Activated CD8-positive, alpha-beta memory T cell treated with anti-CD3 and anti-CD28 coated beads, Interleukin-2, amount 50 U/mL, for 24 hours (primary cell): ENCODE measurements at regions not wholly inside any gene's neighbourhood (a gene's known extent, or its start where the extent isn't known, plus 50 kb on each side); places are given as distances from the start of the nearest gene placed in this dataset.
"Not testable (repeated sequence)": the region's sequence is repeated elsewhere in the genome, so short reads cannot be mapped to it uniquely, and the experiment has no call there.

ENCODE experiments used
- DNase-seq: peaks from one replicate; pipeline ENCODE4 v3.0.0-alpha.2; 2020; ENCODE audit errors: extremely low read depth

- DNase-seq: no peak
These were observed 543.2 kb upstream of the SGO1 start for GRCh38 chr3:20729185-20729584.

DNA sequence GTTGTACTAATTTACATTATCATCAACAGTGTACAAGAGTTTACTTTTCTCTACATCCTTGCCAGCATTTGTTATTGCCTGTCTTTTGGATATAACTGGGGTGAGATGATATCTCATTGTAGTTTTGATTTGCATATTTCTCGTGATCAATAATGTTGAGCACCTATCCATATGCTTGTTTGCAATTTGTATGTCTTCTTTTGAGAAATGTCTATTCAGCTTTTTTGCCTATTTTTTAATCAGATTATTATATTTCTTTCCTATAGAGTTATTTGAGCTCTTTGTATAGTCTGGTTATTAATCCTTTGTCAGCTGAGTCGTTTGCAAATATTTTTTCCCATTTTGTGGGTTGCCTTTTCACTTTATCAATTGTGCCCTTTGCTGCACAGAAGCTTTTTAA lies 540.8 kb upstream of the SGO1 start:
- DNase-seq: no peak

- no peak for DNase-seq
These were observed 538.2 kb upstream of the SGO1 start for GRCh38 chr3:20724241-20724640.

DNA sequence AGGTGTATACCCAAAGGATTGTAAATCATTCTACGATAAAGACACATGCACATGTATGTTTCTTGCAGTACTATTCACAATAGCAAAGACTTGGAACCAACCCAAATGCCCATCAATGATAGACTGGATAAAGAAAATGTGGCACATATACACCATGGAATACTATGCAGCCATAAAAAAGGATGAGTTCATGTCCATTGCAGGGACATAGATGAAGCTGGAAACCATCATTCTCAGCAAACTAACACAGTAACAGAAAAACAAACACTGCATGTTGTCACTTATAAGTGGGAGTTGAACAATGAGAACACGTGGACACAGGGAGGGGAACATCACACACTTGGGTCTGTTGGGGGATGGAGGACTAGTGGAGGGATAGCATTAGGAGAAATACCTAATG lies 530.4 kb upstream of the SGO1 start:
- not testable (repeated sequence) for DNase-seq

GRCh38 chr3:20701641-20702040 lies 515.6 kb upstream of the SGO1 start:
- no peak for DNase-seq

DNA sequence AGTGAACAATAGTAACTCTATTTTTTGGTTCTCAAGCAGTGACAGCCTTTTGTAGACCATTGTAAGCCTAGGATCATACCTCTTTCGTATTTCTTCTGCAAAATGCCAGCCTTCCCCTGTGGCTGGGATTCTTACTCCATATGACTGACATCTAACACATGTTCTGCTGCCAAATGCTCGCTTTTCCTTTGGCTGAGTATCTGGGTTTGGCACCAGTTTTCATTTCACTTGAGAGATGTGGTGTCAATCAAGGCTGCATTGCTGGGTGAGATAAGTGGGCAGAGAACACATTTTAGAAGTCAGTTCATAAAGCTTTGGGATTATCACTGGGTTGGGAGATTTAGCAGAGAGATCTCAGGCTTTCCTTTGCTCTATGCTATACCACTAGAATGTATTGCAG lies 514.7 kb upstream of the SGO1 start:
- no peak for DNase-seq

- no peak for DNase-seq
These were observed 512.9 kb upstream of the SGO1 start for GRCh38 chr3:20698896-20699295.

GRCh38 chr3:20696388-20697150 lies 510.6 kb upstream of the SGO1 start:
- DNase-seq: no peak

- DNase-seq: no peak
These were observed 506.7 kb upstream of the SGO1 start for GRCh38 chr3:20692675-20693074.

DNA sequence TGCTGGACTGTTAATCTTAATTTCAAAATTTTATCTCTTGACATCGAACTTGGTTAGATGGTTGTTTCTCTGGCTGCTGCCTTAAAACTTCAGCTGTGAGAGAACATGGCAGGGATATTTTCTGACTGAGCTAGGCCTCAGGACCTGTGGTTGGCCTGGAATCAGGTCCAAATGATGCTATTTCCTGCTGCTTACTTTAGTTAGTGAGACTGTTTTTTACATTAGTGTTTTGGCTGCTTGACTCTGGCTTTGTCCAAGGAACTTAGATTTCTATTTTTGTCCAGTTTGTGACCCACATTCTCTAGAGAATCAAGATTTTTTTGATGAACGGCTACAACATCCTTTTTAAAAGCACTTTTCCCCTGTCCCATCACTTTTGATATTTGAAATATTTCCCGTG lies 497.9 kb upstream of the SGO1 start:
- no peak for DNase-seq

DNA sequence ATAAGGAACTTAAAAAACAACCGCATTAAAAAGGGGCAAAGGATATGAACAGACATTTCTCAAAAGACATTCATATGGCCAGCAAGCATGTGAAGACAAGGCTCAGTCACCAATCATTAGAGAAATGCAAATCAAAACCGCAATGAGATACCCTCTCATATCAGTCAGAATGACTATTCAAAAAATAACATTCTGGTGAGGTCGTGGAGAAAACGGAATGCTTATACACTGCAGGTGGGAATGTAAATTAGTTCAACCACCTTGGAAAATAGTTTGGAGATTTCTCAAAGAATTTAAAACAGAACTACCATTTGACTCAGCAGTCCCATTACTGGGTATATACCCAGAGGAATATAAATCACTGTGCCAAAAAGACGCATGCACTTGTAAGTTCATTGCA lies 496.6 kb upstream of the SGO1 start:
- DNase-seq: no peak

DNA sequence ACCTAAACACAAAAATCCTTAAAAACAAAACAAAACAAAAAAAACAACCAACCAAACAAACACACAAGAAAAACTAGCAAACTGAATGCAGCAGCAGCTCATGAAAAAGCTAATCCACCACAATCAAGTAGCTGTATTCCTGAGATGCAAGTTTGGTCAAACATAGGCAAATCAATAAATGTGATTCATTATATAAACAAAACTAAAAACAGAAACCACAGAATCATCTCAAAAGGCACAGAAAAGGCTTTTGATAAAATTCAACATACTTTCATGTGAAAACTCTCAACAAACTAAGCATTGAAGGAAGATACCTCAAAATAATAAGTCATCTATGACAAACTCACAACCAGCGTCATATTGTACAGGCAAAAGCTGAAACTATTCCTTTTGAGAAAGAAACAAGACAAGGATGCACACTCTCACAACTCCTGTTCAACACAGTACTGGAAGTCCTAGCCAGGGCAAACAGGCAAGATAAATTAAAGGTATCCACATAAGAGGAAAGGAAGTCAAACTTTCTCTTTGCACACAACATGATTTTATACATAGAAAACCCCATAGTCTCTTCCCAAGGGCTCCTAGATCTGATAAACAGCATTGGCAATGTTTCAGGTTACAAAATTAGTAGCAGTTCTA lies 495.1 kb upstream of the SGO1 start:
- DNase-seq: no peak

DNA sequence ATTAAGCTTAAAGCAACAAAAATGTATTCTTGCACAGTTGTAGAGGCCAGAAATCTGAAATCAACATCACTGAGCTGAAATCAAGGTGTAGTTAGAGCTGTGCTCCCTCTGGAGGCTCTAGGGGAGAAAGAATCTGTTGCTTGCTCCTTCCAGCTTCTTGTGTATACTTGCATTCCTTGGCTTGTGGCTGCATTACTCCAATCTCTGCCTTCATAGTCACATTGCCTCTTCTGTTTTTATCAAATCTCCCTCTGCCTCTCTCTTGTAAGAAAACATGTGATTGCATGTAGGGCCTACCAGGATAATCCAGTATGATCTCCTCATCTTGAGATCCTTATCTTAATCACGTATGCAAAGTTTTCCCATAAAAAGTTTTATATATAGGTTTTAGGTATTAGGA lies 487.9 kb upstream of the SGO1 start:
- DNase-seq: no peak

GRCh38 chr3:20669675-20670074 lies 483.7 kb upstream of the SGO1 start:
- DNase-seq: no peak

- no peak for DNase-seq
These were observed 483.2 kb upstream of the SGO1 start for GRCh38 chr3:20669184-20669583.

DNA sequence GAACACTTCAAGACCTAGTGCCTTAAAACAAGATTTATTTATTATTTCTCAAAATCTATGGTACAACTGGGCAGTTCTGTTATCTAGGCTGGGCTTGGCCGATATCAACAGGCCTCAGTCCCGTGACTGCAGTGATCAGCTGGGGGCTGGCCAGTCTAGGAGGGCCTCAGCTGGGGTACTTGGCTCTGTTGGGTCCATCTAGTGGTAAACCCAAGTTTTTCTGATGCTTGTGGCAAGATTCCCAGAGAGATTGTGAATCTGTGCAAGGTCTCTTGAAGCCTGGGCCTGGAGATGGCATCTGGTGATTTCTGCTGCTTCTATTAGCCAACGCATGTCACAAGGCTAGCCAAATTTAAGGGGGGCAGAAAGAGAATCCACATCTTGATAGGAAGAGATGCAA lies 482.4 kb upstream of the SGO1 start:
- no peak for DNase-seq

GRCh38 chr3:20666091-20666490 lies 480.1 kb upstream of the SGO1 start:
- DNase-seq: no peak

- no peak for DNase-seq
These were observed 472.5 kb upstream of the SGO1 start for GRCh38 chr3:20658491-20658890.

DNA sequence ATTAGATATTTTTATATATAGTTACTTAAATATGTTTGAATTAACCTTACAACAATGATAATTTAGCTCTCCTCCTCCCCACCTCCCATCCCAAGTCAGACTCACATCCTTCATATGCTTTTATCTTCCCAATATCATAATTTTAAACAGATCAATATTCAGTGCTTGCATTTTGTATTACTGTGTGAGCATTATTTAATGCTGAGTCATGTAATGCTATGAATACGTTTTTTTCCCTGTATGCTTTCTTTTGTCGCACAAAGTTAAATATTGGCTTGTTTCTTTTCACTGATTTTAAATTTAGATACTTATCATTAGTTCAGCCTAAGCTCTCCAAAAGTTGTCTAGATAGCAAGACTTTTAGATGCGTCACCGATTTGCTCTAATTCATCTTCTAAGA lies 471.6 kb upstream of the SGO1 start:
- DNase-seq: no peak

- DNase-seq: no peak
These were observed 466.4 kb upstream of the SGO1 start for GRCh38 chr3:20652231-20652986.

GRCh38 chr3:20648921-20649381 lies 462.9 kb upstream of the SGO1 start:
- no peak for DNase-seq

GRCh38 chr3:20648294-20648693 lies 462.3 kb upstream of the SGO1 start:
- DNase-seq: no peak

DNA sequence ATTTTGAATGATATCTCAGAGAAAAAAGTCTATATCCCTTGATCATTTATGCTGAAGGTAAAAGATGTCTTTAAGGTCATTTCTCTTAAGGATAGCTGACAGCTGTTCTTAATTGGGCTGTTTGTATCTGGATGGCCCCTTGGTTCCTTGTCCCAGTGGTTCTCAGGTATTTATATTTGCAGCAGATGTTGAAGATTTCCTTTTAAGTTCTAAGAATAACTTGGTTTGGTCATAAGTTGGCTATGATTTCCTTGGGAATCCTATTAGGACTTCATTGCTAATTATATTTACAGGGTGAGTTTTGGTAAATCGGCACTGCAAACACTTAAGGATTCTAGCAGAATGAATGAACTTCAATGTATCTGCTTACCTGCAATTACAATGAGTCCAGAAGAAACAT lies 460.4 kb upstream of the SGO1 start:
- no peak for DNase-seq
